Gastrocnemius medialis (tissue), 4 donors: ENCODE measurements at regions not wholly inside any gene's neighbourhood (a gene's known extent, or its start where the extent isn't known, plus 50 kb on each side); places are given as distances from the start of the nearest gene placed in this dataset.

Experiments
- CTCF ChIP-seq, 5 experiments: fragments of 450-650 bp in 3 of 5; fragments of 200-600 bp in 2 of 5; sonication (generic) in 2 of 5; IDR thresholded peaks in 4 of 5; conservative IDR thresholded peaks in 1 of 5; 1 replicate in 4 of 5; 2 replicates in 1 of 5; pipeline ENCODE4 v1.5.1; 2016 to 2019; ENCODE audit warnings: antibody characterized with exemption in 5 of 5, mild to moderate bottlenecking in 3 of 5, moderate library complexity in 3 of 5
- POLR2A ChIP-seq, 2 donors: fragments of 450-650 bp; IDR thresholded peaks; one replicate each; pipeline ENCODE4 v1.6.1; 2017; ENCODE audit warnings: antibody characterized with exemption in 2 of 2, mild to moderate bottlenecking in 2 of 2, moderate library complexity in 2 of 2

- TF ChIP-seq POLR2A (IDR thresholded peaks at IDR 0.05) (no peak), CTCF (IDR thresholded peaks at IDR 0.05 in 4 of 5, conservative IDR thresholded peaks at IDR 0.05 in 1 of 5) (no peak)
Observed at GRCh38 chr1:244180256-244180655, 129.2 kb downstream of the ZBTB18 start.
